HG02938 (cell line): ENCODE measurements at regions not wholly inside any gene's neighbourhood (a gene's known extent, or its start where the extent isn't known, plus 50 kb on each side); places are given as distances from the start of the nearest gene placed in this dataset.
"Not testable (repeated sequence)": the region's sequence is repeated elsewhere in the genome, so short reads cannot be mapped to it uniquely, and the experiment has no call there.

ENCODE experiments used
- ATAC-seq: cut with Tn5 transposase; IDR thresholded peaks from one replicate; pipeline ENCODE4 v1.9.1; 2021; ENCODE audit warnings: mild to moderate bottlenecking, moderate library complexity; ENCODE audit not compliant: unreplicated experiment

DNA sequence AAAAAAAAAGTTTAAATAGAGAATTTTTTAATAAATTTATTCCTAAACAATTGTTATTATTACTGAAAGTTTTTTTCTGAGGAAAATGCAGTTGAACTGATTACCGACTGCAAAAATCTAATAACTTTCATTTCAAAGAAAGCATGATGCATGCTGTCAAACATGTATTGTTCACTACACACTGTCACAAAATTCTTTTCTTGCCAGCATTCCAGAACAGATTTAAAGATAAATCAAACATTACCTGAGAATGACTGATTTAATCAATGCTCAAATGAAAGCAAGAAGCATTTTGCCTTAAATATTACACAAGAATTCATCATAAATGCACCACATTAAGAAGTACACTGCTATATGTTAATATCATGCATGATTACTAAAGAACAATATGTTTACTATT, 588.3 kb downstream of the SLC16A7 start:
- ATAC-seq = no peak

DNA sequence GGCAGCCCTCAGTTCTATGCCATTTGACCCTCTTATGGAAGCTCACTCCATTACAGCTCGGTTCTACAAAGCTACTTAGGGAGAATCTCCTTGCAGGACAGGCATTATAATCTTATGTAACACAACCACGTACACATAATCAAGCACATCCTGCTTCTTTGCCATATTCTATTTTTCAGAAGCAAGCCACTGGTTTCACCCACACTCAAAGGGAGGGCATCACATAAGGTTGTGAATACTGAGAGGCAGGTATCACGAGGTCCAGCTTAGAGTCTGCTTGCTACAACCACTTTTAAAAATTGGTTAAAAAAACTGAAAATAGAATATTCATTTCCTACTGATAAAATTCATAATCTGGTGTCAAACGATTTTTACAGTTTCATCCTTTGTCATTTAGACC, 589.2 kb downstream of the SLC16A7 start:
- no peak for ATAC-seq

DNA sequence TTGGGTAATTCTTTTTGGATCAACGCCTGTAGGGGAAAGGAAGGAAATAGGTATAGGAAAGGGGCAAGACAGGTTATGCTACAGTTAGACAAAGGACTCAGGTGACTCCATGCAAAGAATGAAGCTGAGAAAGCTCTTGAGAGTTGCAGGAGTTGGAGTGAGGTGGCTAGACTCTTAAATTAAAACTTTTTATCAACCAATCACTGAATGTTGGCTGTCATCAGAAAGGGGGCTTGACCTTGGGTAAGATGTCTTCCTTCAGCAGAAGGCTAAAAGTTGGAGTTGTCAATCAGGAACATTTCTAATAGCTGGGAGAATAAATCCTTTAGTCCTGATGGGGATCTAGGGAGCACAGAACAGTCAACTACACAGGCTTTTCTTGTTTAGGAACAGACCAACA, 595.4 kb downstream of the SLC16A7 start:
- ATAC-seq = no peak

DNA sequence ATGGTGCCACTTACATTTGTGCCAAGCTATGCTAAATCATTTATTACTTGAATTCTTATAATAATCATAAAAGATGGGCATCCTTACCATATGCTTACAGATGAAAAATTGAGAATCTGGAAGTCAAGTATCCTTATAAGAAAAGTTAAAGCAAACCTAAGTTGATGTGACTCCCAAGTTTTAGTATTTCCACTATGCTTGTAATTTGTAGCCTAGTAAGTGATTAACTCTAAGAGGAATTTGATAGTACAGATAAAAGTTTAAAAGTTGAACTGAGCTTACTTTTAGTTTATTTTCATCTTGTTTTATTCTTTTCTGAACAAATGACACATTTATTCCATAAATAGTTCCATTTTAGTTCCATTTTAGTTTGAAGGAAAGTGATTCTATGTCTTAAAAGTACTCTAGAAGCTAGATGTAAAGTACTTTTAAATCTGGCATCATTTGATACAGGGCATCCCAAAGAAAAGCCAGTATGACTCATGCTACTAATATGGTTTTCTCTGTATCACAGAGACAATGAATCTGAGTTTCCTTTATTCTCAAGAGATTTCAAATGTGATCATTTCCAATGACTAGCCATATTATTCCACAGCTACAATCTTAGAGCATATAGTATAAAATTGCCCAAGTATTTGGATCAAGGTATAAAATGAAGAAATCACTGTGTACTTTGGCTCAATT, 596.0 kb downstream of the SLC16A7 start:
- ATAC-seq = no peak

DNA sequence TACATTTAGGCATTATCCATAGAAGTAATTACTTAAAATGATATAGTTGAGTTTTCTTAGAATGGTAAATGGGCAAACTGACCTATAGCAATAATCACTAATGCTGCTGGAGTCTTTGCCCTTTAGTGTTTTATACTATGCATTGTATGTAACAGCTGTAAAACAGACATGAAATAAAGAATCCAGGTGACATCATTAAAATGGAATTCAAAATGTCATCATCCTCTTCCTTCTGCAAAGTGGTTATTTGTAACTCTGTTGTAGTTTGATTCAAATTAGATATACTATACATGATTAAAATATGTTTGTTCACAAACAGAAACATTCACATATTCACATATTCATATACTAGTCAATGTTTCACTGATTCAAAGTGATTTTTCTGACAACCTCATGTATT, 598.8 kb downstream of the SLC16A7 start:
- no peak for ATAC-seq

DNA sequence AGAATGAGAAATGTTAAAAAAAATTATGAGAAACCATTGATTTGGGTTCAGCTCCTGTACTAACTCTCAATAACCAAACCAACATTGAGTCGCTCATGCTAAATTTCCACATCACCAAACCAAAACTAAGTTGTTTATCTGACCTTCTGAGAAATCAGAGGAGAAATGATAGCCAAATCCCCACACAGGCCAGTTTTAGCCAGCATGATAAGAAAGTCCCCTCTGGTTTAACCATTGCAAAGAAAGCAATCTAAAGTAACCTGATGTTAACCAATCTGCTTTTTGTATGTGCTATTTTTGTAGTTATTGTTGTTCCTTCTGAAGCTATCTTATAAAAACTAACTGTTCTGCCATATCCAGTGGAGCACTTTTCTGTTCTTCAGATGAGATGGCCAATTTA, 599.7 kb downstream of the SLC16A7 start:
- no peak for ATAC-seq

DNA sequence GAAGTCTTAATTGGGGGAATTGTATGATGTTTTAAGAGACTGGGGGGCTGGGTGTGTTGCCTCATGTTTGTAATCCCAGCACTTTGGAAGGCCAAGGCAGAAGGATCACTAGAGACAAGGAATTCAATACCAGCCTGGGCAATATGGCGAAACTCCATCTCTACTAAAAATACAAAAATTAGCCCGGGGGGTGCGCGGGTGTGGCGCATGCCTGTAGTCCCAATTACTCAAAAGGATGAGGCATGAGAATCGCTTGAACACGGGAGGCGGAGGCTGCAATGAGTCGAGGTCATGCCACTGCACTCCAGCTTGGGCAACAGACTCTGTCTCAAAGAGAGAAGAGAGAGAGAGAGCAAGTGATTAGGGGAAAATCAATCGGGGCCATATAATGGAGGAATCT, 600.5 kb downstream of the SLC16A7 start:
- no peak for ATAC-seq

DNA sequence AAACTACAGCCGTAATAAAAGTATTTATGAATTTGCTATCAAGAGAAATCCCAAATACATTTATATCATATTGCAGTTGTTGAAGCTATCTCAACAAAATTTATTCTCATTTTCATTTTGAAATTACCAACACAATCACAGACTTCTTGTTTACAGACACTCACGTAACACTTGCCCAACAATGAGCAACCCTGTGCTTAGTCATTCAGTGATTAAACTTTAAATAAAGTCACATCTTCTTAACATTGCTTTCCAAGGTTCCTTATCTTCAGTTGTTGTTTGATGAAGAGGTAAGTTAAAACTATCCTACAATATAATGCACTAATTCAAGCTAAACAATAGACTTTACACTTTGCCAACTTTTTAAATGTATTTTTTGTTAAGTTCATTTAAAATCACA, 601.8 kb downstream of the SLC16A7 start:
- ATAC-seq = no peak

DNA sequence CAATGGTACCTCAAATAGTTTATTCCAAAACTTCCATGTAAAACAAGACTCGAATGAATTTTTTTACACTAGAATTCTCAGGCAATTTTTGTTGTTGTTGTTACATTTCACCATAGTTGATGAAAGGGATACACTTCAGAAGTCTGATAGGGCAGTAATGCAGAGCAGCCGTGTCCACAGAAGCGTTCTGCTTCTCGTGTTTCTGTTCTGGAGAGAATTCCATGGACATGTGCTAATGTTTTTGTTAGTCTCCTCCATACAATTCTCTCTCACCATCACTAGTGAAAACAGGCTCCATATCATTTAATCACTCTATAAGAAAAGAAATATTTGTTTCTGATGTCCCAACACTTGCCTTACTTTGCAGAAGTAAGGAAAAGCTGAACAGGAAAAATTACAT, 606.1 kb downstream of the SLC16A7 start:
- ATAC-seq = no peak

DNA sequence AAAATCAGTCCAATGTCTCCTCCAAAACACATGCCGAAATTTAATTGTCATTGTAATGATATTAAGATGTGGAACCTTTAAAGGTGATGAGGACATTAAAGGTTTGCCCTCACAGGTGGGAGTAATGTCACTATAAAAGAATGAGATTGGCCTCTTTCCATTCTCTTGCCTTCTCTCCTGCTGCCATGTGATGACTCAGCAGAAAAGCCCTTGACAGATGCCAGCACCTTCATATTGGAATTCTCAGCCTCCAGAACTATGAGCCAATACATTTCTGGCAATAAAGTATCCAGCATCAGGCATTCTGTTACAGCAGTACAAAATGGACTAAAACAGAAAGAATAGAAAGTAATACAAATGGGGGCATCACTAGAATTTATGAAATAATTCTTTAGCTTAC, 609.7 kb downstream of the SLC16A7 start:
- no peak for ATAC-seq

DNA sequence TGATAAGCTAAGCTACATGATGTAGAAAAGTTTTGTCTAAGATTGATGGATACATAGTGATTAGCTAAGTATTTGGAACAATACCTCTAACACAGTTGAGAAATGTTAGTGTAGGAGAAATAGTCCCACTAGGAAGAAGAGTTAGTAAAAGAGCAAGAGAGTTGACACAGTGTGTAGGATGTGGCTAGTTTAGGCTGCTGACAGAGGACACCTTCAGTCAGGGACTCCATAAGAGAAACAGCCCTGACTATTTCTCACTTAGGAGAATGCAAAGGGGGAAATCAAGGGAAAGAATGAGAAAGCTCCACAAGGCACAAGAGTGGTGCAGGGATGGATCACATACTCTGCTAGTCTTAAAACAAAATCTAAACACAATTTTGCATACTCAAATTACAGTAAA, 613.7 kb downstream of the SLC16A7 start:
- ATAC-seq = no peak

DNA sequence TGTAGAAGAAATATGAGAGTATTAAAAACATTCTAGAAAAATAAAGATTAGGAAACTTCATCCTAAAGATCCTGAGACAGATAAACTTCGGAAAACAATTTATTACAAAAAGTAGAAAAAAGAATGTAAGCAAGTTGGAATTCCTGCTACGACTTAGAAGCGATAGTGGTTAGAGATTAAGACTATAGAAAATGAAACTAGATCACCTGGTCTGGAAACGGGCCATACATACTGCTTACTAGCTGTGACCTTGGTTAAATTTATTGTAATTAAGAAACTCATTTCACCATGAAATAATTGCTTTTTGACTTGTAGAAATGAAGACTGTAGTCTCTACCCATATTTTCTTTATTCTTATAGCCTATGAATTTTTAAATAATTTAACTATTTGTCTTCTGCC, 614.1 kb downstream of the SLC16A7 start:
- ATAC-seq = no peak

DNA sequence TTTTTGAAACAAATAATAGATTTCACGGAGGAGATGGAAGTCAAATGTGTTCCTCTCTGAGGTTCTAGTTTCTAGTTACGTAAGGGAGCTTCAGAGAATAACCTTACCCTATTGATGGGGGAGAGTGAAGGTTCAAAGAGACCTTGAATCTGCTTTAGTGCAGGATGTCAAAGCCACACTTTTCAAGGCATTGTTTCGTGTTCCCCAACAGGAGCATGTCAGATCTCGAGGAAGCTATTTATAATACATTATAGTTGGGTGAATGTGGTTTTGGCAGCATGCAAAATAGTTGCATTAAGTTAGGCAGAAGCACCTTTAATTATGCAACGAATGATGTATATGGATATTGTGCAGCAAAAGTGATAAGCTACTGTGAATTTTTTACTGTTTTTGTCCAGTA, 614.9 kb downstream of the SLC16A7 start:
- no peak for ATAC-seq

DNA sequence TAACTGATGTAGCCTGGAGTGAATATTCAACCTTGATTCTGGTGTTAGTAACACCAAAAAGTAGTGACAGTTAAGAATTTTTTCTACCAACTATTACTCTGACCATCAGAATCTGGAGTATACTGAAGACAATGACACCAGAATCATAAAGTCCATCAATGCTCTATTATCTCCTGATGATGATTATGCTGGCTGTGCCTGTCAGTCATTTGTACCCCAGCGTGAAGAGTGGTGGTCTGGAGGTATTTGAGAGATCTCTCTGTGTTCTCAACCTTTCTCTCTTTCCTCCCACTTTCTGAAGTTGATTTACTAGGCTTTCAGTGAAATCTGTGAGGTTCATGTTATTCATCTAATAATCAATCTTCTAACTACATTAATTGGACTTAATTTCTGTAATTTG, 615.4 kb downstream of the SLC16A7 start:
- ATAC-seq = no peak

DNA sequence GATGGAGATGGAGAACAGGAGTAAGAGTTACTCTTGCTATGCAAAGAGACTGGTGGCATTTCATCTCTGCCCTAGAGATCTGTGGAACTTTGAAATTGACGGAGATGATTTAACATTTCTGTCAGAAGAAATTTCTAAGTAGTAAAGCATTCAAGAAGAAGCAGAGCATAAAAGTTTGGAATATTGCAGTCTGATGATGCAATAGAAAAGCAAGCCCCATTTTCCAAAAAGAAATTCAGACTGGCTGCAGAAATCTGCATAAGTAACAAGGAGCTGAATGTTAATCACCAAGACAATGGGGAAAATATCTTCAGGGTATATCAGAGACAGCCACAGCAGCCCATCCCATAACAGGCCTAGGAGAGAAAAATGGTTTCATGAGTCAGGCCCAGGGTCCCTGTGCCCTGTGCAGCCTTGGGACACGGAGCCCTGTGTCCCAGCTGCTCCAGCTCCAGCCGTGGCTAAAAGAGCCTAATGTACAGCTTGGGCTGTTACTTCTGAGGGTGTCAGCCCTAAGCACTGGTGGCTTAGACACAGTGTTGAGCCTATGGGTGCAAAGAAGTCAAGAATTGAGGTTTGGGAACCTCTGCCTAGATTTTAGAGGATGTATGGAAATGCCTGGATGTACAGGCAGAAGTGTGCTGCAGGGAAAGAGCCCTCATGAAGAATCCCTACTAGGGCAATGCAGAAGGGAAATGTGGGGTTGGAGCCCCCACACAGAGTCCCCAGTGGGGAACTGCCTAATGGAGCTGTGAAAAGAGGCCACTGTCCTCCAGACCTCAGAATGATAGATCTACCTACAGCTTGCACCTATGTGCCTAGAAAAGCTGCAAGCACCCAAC, 616.6 kb downstream of the SLC16A7 start:
- ATAC-seq = no peak

DNA sequence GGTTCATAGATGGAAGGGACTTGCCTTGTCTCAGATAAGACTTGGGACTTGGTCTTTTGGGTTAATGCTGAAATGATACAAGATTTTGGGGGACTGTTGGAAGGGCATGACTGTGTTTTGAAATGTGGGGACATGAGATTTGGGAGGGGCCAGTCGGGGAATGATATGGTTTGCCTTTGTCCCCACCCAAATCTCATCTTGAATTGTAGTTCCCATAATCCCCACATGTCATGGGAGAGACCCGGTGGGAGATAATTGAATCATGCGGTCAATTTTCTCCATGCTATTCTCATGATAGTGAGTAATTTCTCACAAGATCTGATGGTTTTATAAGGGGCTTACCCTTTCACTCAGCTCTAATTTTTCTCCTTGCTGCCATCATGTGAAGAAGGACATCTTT, 617.4 kb downstream of the SLC16A7 start:
- not testable (repeated sequence) for ATAC-seq

DNA sequence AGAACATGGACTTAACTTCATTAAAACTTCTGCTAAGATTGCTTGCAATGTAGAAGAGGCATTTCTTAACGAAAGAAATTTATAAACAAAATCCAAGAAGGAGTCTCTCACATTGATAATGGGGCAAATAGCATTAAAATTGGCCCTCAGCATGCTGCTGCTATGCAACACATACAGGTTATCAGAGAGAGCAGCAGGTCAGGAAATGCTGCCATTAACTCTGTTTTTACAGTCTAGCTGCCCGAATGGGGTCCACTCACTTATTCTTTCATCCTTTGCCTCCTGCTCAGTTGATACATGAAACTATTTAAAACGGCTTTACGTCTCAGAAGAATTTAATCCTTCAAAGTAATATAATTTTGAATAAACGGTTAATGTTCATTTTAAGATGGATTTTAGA, 620.4 kb downstream of the SLC16A7 start:
- no peak for ATAC-seq

DNA sequence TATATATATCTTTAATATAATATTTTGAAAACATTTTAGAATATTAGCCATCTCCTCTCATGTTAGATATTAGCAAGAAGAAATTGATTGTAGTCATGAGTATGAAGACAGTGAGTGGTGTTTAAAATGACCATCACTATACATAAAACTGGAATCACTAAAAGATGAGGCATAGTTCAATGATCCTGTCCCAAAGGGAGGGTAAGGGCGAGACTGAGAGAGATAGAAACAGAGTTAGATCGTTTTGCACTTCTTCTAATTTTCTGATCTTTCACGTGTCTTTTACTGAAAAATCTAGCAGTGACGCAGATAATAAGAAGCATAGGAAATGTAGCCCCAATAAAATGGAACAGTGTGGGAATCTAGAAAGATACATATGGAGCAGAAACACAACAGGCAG, 627.4 kb downstream of the SLC16A7 start:
- ATAC-seq = no peak

DNA sequence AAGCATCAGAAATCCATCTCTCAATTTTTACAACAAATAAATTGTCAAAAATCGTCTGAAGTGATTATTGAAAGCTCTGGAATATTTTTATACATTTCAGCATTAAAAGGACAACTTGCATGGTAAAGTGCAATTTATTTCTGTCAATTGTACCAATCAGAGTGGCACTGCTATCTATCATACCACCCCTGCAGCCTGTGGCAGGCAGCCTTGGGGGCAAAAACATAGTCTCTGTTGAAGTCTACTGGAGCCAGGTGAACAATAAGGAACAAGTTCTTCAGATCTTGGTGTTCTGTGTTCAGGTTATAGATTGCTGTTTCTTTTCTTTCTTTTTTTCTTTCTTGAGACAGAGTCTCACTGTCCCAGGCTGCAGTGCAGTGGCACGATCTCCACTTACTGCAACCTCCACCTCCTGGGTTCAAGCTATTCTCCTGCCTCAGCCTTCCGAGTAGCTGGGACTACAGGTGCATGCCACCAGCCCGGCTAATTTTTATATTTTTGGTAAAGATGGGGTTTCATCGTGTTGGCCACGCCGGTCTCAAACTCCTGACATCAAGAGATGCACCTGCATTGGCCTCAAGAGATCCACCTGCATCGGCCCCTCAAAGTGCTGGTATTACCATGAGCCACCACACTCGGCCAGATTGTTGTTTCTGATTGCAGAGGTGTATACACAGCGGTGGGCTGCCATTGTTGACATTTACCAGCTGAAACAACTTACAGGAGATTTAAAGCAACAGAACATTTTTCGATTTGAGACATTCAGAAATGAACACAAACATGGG, 629.6 kb downstream of the SLC16A7 start:
- no peak for ATAC-seq

DNA sequence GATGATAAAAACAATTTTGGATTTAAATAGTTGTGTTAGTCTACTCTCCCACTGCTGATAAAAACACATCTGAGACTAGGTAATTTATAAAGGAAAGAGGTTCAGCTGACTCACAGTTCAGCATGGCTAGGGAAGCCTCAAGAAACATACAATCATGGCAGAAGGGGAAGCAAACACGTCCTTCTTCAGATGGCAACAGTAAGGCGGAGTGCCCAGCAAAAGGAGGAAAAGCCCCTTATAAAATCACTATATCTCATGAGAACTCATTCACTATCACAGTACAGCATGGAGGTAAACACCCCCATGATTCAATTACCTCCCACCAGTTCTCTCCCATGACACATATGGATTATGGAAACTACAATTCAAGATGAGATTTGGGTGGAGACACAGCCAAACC, 632.1 kb downstream of the SLC16A7 start:
- ATAC-seq = no peak

DNA sequence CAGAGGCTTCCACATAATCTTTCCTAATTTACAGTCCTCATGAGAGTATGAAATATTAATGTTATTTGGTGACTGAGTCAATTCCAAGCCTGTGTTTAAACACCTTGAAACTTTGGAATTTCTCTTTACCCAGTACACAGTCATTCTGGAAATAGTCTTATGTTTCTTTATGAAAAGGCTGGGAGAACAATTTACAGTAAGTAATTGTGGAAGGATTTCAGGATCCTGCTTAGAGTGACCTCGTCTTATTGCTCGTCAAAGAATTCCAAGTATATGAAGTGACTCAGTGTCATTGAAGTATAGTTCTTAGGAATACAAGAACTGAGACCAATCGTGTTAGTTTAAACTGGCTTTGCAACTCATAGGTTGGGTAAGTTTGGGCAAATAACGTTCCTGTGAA, 634.2 kb downstream of the SLC16A7 start:
- no peak for ATAC-seq

DNA sequence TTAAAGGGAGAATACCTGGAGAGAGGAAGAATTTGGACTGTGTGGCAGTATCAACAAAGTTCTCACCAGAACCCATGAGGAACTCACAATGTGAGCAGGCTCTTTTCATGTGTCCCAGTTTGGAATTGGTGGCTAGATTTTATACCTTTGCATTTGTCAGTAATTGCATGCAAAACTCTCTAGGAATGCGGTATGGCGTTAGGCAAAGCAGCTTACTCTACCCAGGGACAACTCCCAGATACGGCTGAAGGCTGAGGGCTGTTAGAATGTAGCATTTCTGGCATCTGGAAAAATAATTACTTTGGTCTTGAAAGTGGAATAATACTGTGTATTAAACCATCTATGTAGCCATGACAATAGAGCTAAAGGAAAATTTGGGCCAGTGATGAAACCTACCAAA, 635.5 kb downstream of the SLC16A7 start:
- no peak for ATAC-seq
